Panc1 (cell line): ENCODE measurements at regions not wholly inside any gene's neighbourhood (a gene's known extent, or its start where the extent isn't known, plus 50 kb on each side); places are given as distances from the start of the nearest gene placed in this dataset.

Source experiments
- ATAC-seq: fragments of 200-7000 bp; cut with Tn5 transposase; 2 replicates; pipeline ENCODE4 v1.9.1; 2020; ENCODE audit warnings: mild to moderate bottlenecking, moderate library complexity
- BruUV-seq: library from RNA; stranded (reverse); fragments of 400-500 nt; replicated peaks from 2 replicates; lab custom pipeline; 2021; lab: Mats Ljungman, UMichigan
- CTCF ChIA-PET: fragments of 300-600 bp; sonication (Branson Sonifier 250); formaldehyde crosslinking; loops from one replicate; lab custom pipeline; 2022; ENCODE audit warnings: antibody characterized with exemption; lab: Charles Lee
- POLR2A ChIA-PET: fragments of 300-600 bp; sonication (Branson Sonifier 250); formaldehyde crosslinking; loops from one replicate; lab custom pipeline; 2022; ENCODE audit warnings: antibody characterized with exemption; lab: Charles Lee
- DNase-seq: peaks from one replicate; pipeline ENCODE4 v3.0.0-alpha.2; 2010; ENCODE audit warnings: low read depth, low spot score
- H3K27ac ChIP-seq: 2 replicates; pipeline ENCODE4 v1.5.1; 2011; ENCODE audit warnings: mild to moderate bottlenecking, low read length, inconsistent platforms
- H3K27me3 ChIP-seq: fragments of 200-500 bp; sonication (Bioruptor generic); 2 replicates; pipeline ENCODE4 v1.6.0; 2014; ENCODE audit warnings: low read length, inconsistent platforms; ENCODE audit not compliant: control insufficient read depth, insufficient read depth
- H3K36me3 ChIP-seq: fragments of 200-500 bp; sonication (Bioruptor generic); 2 replicates; pipeline ENCODE4 v1.5.1; 2014; ENCODE audit warnings: inconsistent platforms, mild to moderate bottlenecking, low read length, moderate library complexity; ENCODE audit not compliant: control insufficient read depth, insufficient read depth
- H3K4me1 ChIP-seq: 2 replicates; pipeline ENCODE4 v1.5.1; 2011; ENCODE audit warnings: inconsistent platforms, mild to moderate bottlenecking, low read length, moderate library complexity; ENCODE audit not compliant: control insufficient read depth, insufficient read depth
- H3K4me3 ChIP-seq, 2 experiments: 2 replicates each; pipeline ENCODE4 v1.5.1; 2011 to 2012; ENCODE audit warnings: low read depth in 2 of 2, low read length in 2 of 2, mild to moderate bottlenecking in 2 of 2, inconsistent platforms in 1 of 2, moderate library complexity in 1 of 2
- H3K9me3 ChIP-seq: fragments of 200-500 bp; sonication (Bioruptor generic); 2 replicates; pipeline ENCODE4 v1.5.1; 2014; ENCODE audit warnings: low read depth, mild to moderate bottlenecking, inconsistent platforms, low read length, moderate library complexity; ENCODE audit not compliant: control insufficient read depth, insufficient read depth
- POLR2AphosphoS5 ChIP-seq: IDR thresholded peaks from 2 replicates; pipeline ENCODE4 v1.6.1; 2012; ENCODE audit warnings: mild to moderate bottlenecking, low read depth, low read length, moderate library complexity
- SIN3A ChIP-seq: IDR thresholded peaks from 2 replicates; pipeline ENCODE4 v1.6.1; 2012; ENCODE audit warnings: low read depth, mild to moderate bottlenecking, low read length, moderate library complexity, borderline replicate concordance; ENCODE audit not compliant: insufficient read depth
- TCF7L2 ChIP-seq: IDR thresholded peaks from 2 replicates; pipeline ENCODE4 v1.6.1; 2011; ENCODE audit warnings: mild to moderate bottlenecking, low read depth, low read length, inconsistent platforms
- in situ Hi-C: cut with HindIII; loops from 2 replicates; pipeline ENCODE4 v1.10.0; 2016; ENCODE audit warnings: low sequenced_read_pairs, low pct_unique_long_range_greater_than_20kb
- intact Hi-C: fragments of 100-400 bp; cut with micrococcal nuclease; formaldehyde crosslinking; loops from one replicate; pipeline ENCODE4 v1.10.0; 2022; ENCODE audit not compliant: unreplicated experiment
- TF ChIP-seq, protein P1 (sequence below), 2 experiments: IDR thresholded peaks; 2 replicates each; pipeline ENCODE4 v1.6.1; 2011 to 2012; ENCODE audit warnings: low read depth in 2 of 2, control low read depth in 1 of 2, low read length in 1 of 2, mild to moderate bottlenecking in 1 of 2, moderate library complexity in 1 of 2; ENCODE audit not compliant: insufficient read depth in 1 of 2
- TF ChIP-seq, protein P2 (sequence below): fragments of 450-650 bp; IDR thresholded peaks from 2 replicates; pipeline ENCODE4 v1.5.1; 2017; ENCODE audit warnings: mild to moderate bottlenecking

DNA sequence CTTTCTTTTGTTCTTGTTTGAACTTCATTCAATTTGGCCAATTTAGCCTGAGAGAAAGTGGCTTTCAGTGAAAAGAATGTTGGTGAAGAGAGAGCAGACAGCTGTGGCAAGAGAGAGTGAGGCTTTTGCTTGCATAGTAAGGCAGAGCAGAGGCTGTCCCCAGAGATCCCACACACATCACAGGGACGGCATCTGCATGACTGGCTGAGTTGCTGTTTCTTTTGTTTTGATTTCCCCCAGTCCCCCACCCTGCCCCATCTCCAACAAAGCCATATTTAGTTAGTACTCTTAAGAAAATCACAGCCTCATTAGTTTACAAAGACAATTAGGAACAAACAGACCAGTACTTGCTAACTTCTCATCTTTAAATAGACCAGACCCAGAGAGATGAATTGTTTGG is 363.9 kb upstream of the SEMA6A start:
- no peaks in the 10 kb centered on the region for H3K27me3 ChIP-seq
- no peaks in the 10 kb centered on the region for H3K4me1 ChIP-seq
- no peak for DNase-seq
- intact Hi-C loops (no loop called here), in situ Hi-C loops (no loop called here)
- no peak overlapping the region for H3K27ac ChIP-seq
- no peak for ATAC-seq
- H3K36me3 ChIP-seq, result no peaks in the 10 kb centered on the region
- POLR2A ChIA-PET, result no interaction called here
- CTCF ChIA-PET, result no interaction called here
- TF ChIP-seq, protein P1, sequence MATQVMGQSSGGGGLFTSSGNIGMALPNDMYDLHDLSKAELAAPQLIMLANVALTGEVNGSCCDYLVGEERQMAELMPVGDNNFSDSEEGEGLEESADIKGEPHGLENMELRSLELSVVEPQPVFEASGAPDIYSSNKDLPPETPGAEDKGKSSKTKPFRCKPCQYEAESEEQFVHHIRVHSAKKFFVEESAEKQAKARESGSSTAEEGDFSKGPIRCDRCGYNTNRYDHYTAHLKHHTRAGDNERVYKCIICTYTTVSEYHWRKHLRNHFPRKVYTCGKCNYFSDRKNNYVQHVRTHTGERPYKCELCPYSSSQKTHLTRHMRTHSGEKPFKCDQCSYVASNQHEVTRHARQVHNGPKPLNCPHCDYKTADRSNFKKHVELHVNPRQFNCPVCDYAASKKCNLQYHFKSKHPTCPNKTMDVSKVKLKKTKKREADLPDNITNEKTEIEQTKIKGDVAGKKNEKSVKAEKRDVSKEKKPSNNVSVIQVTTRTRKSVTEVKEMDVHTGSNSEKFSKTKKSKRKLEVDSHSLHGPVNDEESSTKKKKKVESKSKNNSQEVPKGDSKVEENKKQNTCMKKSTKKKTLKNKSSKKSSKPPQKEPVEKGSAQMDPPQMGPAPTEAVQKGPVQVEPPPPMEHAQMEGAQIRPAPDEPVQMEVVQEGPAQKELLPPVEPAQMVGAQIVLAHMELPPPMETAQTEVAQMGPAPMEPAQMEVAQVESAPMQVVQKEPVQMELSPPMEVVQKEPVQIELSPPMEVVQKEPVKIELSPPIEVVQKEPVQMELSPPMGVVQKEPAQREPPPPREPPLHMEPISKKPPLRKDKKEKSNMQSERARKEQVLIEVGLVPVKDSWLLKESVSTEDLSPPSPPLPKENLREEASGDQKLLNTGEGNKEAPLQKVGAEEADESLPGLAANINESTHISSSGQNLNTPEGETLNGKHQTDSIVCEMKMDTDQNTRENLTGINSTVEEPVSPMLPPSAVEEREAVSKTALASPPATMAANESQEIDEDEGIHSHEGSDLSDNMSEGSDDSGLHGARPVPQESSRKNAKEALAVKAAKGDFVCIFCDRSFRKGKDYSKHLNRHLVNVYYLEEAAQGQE (IDR thresholded peaks at IDR 0.05; ENCODE audit: insufficient read depth in 1 of 2, low read depth in 2 of 2, low read length in 1 of 2), result no peak
- no peak for TF ChIP-seq SIN3A
- no peak for TF ChIP-seq TCF7L2
- TF ChIP-seq, protein P2, sequence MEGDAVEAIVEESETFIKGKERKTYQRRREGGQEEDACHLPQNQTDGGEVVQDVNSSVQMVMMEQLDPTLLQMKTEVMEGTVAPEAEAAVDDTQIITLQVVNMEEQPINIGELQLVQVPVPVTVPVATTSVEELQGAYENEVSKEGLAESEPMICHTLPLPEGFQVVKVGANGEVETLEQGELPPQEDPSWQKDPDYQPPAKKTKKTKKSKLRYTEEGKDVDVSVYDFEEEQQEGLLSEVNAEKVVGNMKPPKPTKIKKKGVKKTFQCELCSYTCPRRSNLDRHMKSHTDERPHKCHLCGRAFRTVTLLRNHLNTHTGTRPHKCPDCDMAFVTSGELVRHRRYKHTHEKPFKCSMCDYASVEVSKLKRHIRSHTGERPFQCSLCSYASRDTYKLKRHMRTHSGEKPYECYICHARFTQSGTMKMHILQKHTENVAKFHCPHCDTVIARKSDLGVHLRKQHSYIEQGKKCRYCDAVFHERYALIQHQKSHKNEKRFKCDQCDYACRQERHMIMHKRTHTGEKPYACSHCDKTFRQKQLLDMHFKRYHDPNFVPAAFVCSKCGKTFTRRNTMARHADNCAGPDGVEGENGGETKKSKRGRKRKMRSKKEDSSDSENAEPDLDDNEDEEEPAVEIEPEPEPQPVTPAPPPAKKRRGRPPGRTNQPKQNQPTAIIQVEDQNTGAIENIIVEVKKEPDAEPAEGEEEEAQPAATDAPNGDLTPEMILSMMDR, result no peak
- no peak for TF ChIP-seq POLR2AphosphoS5
- BruUV-seq, result no TSS peak
- no peaks in the 10 kb centered on the region for H3K9me3 ChIP-seq
- H3K4me3 ChIP-seq, result no peak overlapping the region

DNA sequence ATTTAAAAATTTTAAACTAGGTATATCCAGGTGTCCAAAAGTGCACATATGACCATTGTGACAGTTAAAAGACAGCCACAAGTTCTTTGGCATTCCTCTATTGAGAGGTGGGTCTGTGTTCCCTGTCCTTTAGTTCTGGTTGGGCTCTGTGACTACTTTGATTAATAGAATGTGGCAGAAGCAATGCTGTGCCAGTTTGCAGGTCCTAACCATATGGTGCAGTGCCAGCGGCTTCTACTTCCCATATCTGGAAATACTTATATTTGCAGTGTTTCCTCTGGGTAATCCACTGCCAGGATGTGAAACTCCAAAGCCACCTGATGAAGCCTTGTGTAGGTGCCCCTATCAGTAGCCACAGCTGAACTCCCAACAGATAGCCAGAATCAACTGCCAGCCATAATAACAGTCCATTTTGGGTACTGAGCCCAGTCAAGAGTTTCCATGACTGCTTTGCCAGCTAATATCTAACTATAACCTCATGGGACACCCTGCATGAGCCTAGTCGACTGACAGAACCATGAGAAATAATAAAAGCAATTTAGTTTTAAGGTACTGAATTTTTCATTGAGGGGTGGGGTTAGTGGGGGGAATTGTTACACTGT is 361.0 kb upstream of the SEMA6A start:
- ATAC-seq, result no peak
- POLR2A ChIA-PET, result no interaction called here
- TF ChIP-seq, protein P1 (IDR thresholded peaks at IDR 0.05; ENCODE audit: insufficient read depth in 1 of 2, low read depth in 2 of 2, low read length in 1 of 2), result no peak
- TF ChIP-seq, protein P2, result no peak
- TF ChIP-seq TCF7L2 (no peak), POLR2AphosphoS5 (no peak), SIN3A (no peak)
- no peaks in the 10 kb centered on the region for H3K9me3 ChIP-seq
- H3K4me3 ChIP-seq, result no peak overlapping the region
- intact Hi-C loops (no loop called here), in situ Hi-C loops (no loop called here)
- H3K27ac ChIP-seq, result no peak overlapping the region
- CTCF ChIA-PET, result no interaction called here
- H3K36me3 ChIP-seq, result no peaks in the 10 kb centered on the region
- H3K27me3 ChIP-seq, result no peaks in the 10 kb centered on the region
- no peaks in the 10 kb centered on the region for H3K4me1 ChIP-seq
- no peak for DNase-seq
- BruUV-seq, result no TSS peak
